OCI-LY7 (cell line): ENCODE measurements at regions not wholly inside any gene's neighbourhood (a gene's known extent, or its start where the extent isn't known, plus 50 kb on each side); places are given as distances from the start of the nearest gene placed in this dataset.

Experiments used
- BruUV-seq: library from RNA; stranded (reverse); fragments of 400-500 nt; replicated peaks from 2 replicates; lab custom pipeline; 2021; lab: Mats Ljungman, UMichigan
- CTCF ChIA-PET: fragments of 300-600 bp; sonication (Branson Sonifier 250); formaldehyde crosslinking; loops from one replicate; lab custom pipeline; 2022; ENCODE audit warnings: antibody characterized with exemption; ENCODE audit not compliant: unreplicated experiment; lab: Charles Lee
- POLR2A ChIA-PET: fragments of 300-600 bp; sonication (Branson Sonifier 250); formaldehyde crosslinking; loops from one replicate; lab custom pipeline; 2022; ENCODE audit warnings: antibody characterized with exemption; lab: Charles Lee
- DNase-seq: peaks from one replicate; pipeline ENCODE4 v3.0.0-alpha.2; 2015; ENCODE audit warnings: low spot score
- H2AFZ ChIP-seq: fragments of 200-600 bp; sonication (generic), shearing (Covaris generic); 2 replicates; pipeline ENCODE4 v1.6.1; 2014; ENCODE audit warnings: mild to moderate bottlenecking, antibody characterized with exemption, low read length, moderate library complexity
- H3K27ac ChIP-seq: fragments of 200-600 bp; sonication (generic); 2 replicates; pipeline ENCODE4 v1.5.1; 2014; ENCODE audit warnings: mixed run types, low read depth, mild to moderate bottlenecking, moderate library complexity, low read length, inconsistent platforms; ENCODE audit not compliant: poor library complexity, severe bottlenecking
- H3K36me3 ChIP-seq: fragments of 200-600 bp; sonication (generic); 2 replicates; pipeline ENCODE4 v1.6.1; 2014; ENCODE audit warnings: mild to moderate bottlenecking, antibody characterized with exemption, low read length, moderate library complexity, mixed read lengths; ENCODE audit not compliant: insufficient read depth
- H3K4me1 ChIP-seq: fragments of 200-600 bp; sonication (generic); 2 replicates; pipeline ENCODE4 v1.5.1; 2014; ENCODE audit warnings: mild to moderate bottlenecking, low read length; ENCODE audit not compliant: insufficient read depth, poor library complexity, severe bottlenecking
- H3K4me2 ChIP-seq: fragments of 200-600 bp; sonication (generic); 2 replicates; pipeline ENCODE4 v1.6.1; 2014; ENCODE audit warnings: mild to moderate bottlenecking, low read length
- H3K4me3 ChIP-seq: fragments of 200-600 bp; sonication (generic); 2 replicates; pipeline ENCODE4 v1.5.1; 2014; ENCODE audit warnings: mild to moderate bottlenecking, low read depth, low read length; ENCODE audit not compliant: poor library complexity, severe bottlenecking
- H3K79me2 ChIP-seq: fragments of 200-600 bp; sonication (generic); 2 replicates; pipeline ENCODE4 v1.6.1; 2016; ENCODE audit warnings: low read depth, mild to moderate bottlenecking, low read length, moderate library complexity, mixed read lengths; ENCODE audit not compliant: insufficient read depth
- H3K9me2 ChIP-seq: fragments of 200-600 bp; sonication (generic); 2 replicates; pipeline ENCODE4 v1.6.1; 2016; ENCODE audit warnings: mild to moderate bottlenecking, low read length, mixed read lengths; ENCODE audit not compliant: insufficient read depth
- H3K9me3 ChIP-seq: fragments of 200-600 bp; sonication (generic); 2 replicates; pipeline ENCODE4 v1.6.1; 2014; ENCODE audit warnings: mild to moderate bottlenecking, mixed run types, low read length, mixed read lengths
- H4K20me1 ChIP-seq: fragments of 200-600 bp; sonication (generic); 2 replicates; pipeline ENCODE4 v1.6.1; 2014; ENCODE audit warnings: mild to moderate bottlenecking, antibody characterized with exemption, low read length, moderate library complexity, mixed read lengths; ENCODE audit not compliant: insufficient read depth
- EZH2phosphoT487 ChIP-seq: fragments of 200-600 bp; sonication (generic); IDR thresholded peaks from 2 replicates; pipeline ENCODE4 v1.6.1; 2018; ENCODE audit warnings: low read depth, borderline replicate concordance, mild to moderate bottlenecking, mixed run types, antibody characterized with exemption, low read length, moderate library complexity, mixed read lengths
- intact Hi-C: fragments of 100-400 bp; cut with micrococcal nuclease; formaldehyde crosslinking; loops from one replicate; pipeline ENCODE4 v1.10.0; 2022; ENCODE audit not compliant: unreplicated experiment
- TF ChIP-seq, protein P1 (sequence below): fragments of 200-600 bp; sonication (generic); conservative IDR thresholded peaks from 2 replicates; pipeline ENCODE4 v1.5.1; 2014; ENCODE audit warnings: mild to moderate bottlenecking, antibody characterized with exemption, low read length, moderate library complexity, mixed read lengths

DNA sequence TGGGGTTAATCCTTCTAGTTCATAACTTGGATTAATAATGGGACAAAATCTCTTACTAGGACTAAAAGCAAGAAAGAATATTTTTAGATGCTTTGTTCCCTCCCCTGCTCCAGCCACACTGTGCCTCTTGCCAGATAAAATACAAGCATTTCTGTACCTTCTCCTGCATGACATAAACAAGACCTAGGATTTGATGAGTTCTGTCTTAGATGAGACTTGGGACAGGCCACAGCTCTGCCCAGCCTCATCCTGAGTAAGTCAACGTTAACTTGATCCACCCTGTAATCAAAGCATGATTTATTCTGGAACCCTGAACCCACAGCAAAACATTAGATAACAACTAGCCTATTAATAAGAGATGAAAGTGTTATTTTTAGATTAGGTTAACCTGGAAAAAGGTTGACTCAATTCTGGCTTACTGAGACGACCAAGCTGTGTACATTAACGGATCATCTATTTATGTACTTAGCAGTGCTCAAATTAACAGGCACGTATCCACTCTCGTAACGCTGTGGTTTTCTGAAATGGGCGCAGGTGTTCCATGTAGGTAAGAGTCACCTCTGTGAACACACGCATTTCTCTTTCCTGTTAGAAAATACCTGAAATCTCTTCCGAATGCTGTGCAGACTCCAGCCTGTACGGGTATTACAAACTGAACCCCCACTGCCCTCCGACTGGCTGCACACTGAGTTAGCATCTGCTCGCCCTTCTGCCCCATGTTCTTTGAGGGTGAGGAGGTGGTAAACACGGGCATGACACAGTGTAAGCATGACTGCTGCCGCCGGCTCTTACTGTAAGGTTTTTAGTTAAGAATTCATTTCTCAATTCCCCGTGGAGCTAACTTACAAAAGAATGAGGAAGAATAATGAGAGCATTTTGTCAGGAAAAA is 132.1 kb upstream of the FOXQ1 start:
- intact Hi-C loops, result no loop called here
- no TSS peak for BruUV-seq
- H2AFZ ChIP-seq, result no peak overlapping the region
- POLR2A ChIA-PET, result interaction anchor here (0.6 kb wide), 1 partner anchor 217 kb away, joined by 3 read pairs; no protein-coding TSS in a partner anchor
- no peak overlapping the region for H3K4me3 ChIP-seq
- H3K4me2 ChIP-seq, result no peak overlapping the region
- H3K36me3 ChIP-seq, result no peaks in the 10 kb centered on the region
- no peaks in the 10 kb centered on the region for H3K4me1 ChIP-seq
- DNase-seq, result no peak
- H3K9me3 ChIP-seq, result no peaks in the 10 kb centered on the region
- CTCF ChIA-PET, result no interaction called here
- H3K79me2 ChIP-seq, result no peaks in the 10 kb centered on the region
- H4K20me1 ChIP-seq, result 0 out of 2 replicates have a peak, but pooled peaks cover 3% of the 10 kb centered on the region
- TF ChIP-seq, protein P1, sequence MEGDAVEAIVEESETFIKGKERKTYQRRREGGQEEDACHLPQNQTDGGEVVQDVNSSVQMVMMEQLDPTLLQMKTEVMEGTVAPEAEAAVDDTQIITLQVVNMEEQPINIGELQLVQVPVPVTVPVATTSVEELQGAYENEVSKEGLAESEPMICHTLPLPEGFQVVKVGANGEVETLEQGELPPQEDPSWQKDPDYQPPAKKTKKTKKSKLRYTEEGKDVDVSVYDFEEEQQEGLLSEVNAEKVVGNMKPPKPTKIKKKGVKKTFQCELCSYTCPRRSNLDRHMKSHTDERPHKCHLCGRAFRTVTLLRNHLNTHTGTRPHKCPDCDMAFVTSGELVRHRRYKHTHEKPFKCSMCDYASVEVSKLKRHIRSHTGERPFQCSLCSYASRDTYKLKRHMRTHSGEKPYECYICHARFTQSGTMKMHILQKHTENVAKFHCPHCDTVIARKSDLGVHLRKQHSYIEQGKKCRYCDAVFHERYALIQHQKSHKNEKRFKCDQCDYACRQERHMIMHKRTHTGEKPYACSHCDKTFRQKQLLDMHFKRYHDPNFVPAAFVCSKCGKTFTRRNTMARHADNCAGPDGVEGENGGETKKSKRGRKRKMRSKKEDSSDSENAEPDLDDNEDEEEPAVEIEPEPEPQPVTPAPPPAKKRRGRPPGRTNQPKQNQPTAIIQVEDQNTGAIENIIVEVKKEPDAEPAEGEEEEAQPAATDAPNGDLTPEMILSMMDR, result no peak
- TF ChIP-seq EZH2phosphoT487, result no peak
- no peaks in the 10 kb centered on the region for H3K9me2 ChIP-seq
- no peak overlapping the region for H3K27ac ChIP-seq

DNA sequence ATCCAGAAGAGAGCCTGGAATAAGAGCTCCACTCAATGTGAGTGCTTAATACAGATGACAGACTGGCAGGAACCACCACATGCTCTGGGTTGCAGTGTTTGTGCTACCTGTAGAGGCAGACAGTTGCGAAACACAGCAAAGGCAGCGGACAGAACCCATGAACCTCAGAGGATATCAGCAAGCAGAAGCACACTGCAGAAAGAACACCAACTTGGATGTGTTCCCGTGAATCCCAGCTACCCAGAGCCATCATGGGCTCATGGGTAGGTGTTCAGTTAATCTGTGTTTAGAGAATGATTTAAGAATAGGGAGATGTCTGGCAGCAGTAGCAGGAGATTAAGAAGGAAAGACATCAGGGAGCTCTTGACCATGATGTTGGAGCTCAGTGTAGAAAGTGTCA is 133.3 kb upstream of the FOXQ1 start:
- no peak overlapping the region for H3K27ac ChIP-seq
- no peak overlapping the region for H3K4me3 ChIP-seq
- no peak overlapping the region for H3K4me2 ChIP-seq
- H4K20me1 ChIP-seq, result 0 out of 2 replicates have a peak, but pooled peaks cover 3% of the 10 kb centered on the region
- no peak overlapping the region for H2AFZ ChIP-seq
- POLR2A ChIA-PET, result no interaction called here
- no peaks in the 10 kb centered on the region for H3K9me2 ChIP-seq
- CTCF ChIA-PET, result no interaction called here
- H3K36me3 ChIP-seq, result no peaks in the 10 kb centered on the region
- no peaks in the 10 kb centered on the region for H3K4me1 ChIP-seq
- no peaks in the 10 kb centered on the region for H3K9me3 ChIP-seq
- intact Hi-C loops, result no loop called here
- TF ChIP-seq EZH2phosphoT487, result no peak
- DNase-seq, result no peak
- BruUV-seq, result no TSS peak
- no peaks in the 10 kb centered on the region for H3K79me2 ChIP-seq

DNA sequence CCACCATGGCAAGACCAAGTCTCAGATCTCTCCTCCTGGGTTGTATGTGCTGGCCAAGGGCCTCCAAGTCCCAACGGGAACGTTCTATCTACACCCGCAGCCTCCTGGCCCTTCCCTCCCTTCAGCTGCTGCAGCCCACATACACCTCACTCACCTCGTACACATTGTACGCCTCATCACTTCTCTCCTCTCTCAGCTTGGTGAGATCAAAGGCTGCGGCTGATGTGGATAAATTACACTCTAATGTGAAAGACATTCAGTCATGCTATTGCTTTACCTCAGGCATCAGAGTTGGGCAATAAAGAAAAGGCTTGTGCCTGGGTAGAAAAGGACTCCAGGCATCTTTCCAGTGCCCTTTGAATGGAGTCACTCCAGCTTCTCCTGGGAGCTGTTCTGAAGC is 135.3 kb upstream of the FOXQ1 start:
- no TSS peak for BruUV-seq

More for the DNA sequence above, 135.3 kb upstream of the FOXQ1 start:
- Histone ChIP-seq H3K4me2 (no peak overlapping the region), H3K79me2 (no peaks in the 10 kb centered on the region), H3K4me3 (no peak overlapping the region), H3K4me1 (no peaks in the 10 kb centered on the region), H3K9me3 (no peaks in the 10 kb centered on the region), H4K20me1 (0 out of 2 replicates have a peak, but pooled peaks cover 3% of the 10 kb centered on the region), H3K27ac (no peak overlapping the region), H3K36me3 (no peaks in the 10 kb centered on the region), H3K9me2 (no peaks in the 10 kb centered on the region), H2AFZ (no peak overlapping the region)
- ChIA-PET CTCF (no interaction called here), POLR2A (no interaction called here)
- DNase-seq, result no peak
- intact Hi-C loops, result no loop called here
- TF ChIP-seq, protein P1, result no peak
- TF ChIP-seq EZH2phosphoT487, result no peak
